Stimulated activated CD8-positive, alpha-beta memory T cell treated with anti-CD3 and anti-CD28 coated beads, Interleukin-15, amount 100 ng/mL, for 1 hour (primary cell): ENCODE measurements at regions not wholly inside any gene's neighbourhood (a gene's known extent, or its start where the extent isn't known, plus 50 kb on each side); places are given as distances from the start of the nearest gene placed in this dataset.
"Not testable (repeated sequence)": the region's sequence is repeated elsewhere in the genome, so short reads cannot be mapped to it uniquely, and the experiment has no call there.

ENCODE experiments used
- DNase-seq: peaks from one replicate; pipeline ENCODE4 v3.0.0-alpha.2; 2020; ENCODE audit warnings: low read depth

DNA sequence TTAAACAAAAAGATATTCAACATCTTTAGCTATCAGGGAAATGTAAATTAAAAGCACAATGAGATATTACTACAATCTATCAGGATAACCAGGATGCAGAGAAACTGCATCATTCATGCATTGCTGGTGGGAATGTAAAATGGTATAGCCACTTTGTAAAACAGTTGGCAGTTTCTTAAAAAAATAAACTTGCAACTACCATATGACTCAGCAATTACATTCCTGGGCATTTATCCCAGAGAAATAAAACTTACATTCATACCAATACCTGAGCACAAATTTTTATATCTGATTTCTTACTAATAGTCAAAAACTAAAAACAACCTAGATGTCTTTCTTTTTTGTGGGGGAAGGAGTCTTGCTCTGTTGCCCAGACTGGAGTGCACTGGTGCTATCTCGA lies 190.3 kb upstream of the TAB2 start:
- no peak for DNase-seq

DNA sequence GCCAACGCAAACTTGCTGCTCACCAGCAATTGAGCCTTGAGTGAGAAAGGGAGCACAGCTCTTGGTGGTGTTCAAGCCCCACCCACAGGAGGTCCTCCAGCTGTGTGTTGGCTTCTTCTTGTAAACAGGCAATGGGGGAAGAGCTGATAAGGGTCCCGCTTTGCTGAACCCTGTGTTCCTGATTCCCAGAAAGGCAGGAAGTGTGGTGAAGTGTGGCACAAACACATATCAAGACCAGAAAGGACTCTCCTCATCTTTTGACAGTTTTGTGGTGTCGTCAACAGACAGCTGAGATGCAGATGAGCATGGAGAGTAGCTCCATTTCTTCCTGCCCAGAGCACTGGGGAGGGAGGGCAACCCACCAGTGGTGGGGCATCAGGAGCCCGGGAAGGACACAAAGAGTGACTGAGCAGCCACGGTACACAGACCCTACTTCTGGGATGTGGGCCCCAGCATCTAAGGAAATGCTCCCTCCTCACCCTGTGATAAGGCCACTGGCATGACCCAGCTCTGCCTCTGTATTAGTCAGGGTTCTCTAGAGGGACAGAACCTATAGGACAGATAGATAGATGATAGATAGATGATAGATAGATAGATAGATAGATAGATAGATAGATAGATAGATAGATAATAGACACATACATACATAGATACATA lies 188.9 kb upstream of the TAB2 start:
- DNase-seq: no peak

DNA sequence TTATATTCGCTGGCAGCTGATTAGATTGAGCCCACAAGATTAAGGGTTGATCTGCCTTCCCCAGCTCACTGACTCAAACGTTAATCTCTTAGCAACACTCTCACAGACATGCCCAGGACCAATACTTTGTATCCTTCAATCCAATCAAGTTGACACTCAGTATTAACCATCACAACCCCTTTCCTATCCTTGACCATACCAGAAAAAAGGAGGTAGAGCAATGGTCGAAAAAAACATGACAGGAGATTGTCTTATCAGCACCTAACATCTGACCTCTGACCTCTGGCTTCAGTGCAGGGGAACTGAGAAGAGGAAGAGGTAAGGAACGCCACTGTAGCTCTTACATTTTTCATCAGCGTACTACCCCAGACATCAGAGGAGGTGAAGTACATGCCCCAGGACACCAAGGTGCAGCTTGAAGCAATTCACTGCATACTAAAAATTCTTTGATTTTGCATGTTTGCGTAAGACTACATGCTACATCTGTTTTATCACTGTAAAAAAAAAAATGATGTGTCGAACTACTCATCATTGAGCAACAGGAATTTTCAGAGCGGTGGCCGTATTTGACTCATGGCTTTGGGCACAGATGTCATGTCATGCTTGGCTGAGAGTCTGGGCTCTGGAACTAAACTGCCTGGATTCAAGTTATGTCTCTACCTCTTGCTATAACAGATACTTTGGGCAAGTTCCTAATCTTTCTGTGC lies 188.0 kb upstream of the TAB2 start:
- DNase-seq: no peak

DNA sequence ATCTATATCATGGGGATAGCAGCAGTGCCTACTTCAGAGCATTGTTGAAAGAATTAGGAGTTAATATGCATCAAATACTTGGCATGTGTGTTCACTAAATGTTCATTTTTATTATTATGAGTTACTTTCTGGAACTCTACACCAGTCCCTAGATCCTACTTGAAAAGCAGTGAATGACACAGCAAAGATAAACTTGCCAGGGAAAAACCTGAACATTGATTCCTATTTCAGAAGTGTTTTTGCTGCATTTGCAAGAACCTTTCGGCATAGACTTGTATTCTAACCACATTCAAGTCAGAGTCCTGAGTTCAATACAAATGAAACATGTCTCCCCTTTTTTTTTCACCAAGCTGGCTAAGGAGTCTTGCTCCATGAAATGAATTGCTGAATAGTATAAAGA lies 187.4 kb upstream of the TAB2 start:
- no peak for DNase-seq

DNA sequence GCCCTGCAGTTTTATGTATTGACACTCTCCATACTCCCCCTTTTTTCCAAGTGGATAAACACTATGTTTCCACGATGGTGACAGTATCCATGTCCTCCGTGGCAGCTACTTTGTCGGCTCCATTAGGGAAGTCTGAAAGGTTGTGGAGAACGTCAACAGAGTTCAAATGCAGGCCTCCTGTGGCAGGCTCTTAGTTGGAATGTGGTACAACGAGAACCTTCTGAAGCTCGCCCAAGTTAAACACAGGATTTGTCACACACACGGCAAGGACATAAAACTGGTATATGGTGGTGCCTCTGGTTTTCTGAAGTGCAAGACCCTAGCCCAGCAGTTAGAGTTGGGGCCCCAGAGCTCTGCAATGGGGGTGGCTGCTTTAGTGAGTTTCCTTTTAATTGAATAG lies 187.0 kb upstream of the TAB2 start:
- DNase-seq: no peak

DNA sequence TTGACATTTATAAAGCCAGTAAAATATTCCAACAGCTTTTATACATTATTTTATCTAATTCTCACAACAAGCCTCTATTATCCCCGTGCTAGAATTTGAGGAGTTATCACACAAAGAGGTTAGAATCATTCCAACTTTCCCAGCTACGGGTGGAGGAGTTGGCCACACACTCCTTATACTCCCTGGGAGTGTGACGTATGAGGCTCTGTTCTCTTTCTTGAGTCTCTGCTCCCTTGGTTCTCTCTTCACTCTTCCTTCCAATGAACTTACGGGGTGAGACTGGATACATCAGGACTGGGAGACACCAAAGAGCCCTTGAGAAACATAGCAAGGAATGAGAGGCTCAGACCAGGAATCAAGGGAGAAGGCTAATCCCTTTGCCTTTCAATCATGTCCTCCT lies 185.6 kb upstream of the TAB2 start:
- no peak for DNase-seq

DNA sequence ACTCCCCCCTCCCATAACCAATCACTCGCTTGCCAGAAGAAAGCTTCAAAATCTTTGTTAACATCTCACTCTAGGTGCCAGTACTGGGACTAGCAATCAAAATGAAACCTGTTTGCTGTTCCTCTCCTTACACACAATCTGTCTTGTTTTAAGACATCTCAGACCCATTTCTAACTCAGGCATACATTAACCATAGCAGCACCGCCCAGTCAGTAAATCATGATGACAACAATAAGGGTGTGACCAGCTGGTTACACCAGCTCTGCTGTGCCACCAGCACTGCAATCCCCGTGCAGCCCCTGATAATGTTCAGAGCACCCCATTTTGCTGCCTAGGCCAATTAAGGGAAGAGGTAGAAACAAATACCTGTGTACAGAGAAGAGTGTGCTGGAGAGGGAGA lies 185.2 kb upstream of the TAB2 start:
- no peak for DNase-seq

DNA sequence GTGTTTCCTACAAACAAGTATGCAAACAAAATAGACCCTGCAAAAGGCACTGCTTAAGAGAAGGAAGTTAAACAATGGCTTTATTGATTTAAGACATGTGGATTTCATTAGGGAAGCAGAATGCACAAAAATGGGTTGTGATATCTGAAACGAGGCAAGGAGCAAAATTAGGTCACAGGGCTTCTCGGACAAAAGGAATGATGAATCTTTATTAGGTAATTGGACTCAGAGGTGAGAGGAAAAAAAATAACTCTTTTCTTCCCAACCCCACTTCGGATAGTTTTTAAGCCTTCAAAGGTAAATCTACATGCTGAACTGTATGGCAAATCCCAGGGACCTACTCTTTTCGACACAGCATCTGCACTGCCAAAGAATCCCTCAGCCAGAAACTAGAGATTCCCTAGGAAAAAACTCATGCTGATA lies 183.0 kb upstream of the TAB2 start:
- no peak for DNase-seq

DNA sequence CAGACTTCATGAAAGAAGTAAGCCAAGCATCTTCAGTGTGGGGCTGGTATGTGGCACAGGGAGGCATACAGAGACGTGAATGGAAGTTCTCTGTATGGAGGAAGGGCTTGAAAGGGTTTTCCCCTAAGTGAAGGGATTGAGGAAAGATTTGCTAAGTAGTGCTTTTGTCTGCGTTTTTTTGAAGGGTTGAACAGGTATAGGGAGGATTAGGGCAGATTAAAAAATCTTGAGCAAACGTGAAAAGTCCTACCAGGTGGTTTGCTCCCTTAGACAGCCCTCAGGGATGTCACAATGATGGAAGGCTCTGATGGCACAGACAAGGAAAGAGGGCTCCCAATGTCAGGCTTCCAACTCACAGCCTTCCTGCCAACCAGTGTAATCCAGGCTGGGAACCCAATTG lies 181.7 kb upstream of the TAB2 start:
- DNase-seq: no peak

DNA sequence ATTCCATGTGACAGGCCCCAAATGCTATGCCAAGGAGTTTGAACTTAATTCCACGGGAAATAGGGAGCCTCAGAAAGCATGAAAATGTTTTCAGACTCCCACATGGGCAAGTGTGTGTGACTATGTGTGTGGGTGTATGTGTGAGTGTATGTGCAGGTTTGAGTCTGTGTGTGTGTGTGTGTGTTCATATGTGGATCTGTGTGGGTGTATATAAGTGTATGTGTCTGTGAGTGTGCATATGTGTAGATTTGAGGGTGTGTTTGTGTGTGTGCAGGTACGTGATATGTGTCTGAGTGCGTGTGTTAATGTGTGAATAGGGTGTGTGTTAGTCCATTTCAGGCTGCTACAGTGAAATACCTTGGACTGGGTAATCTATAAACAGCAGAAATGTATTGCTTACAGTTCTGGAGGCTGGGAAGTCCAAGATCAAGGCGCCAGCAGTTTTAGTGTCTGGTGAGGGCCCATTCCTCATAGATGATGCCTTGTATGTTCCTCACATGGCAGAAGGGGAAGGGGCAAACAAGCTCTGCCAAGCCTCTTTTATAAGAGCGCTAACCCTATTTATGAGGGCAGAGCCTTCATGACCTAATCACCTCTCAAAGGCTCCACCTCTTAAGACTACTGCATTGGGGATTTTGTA lies 181.1 kb upstream of the TAB2 start:
- DNase-seq: no peak

DNA sequence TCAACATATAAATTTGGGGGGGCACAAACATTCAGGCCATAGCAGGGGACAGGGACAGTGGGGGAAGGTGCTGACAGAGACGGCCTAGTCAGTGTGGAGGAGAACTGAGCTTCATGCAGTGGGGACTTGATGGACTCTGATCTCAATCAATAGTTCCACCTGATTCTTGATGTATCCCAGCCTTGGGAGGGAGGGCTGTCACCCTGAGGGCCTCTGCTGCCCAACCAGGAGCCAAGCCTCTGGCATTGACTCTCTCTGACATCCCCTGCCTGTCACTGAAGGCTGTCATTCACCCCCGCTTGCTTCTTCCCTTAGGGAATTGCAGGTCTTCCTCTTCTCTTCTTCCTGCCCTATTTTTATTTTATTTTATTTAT lies 180.6 kb upstream of the TAB2 start:
- DNase-seq: no peak

DNA sequence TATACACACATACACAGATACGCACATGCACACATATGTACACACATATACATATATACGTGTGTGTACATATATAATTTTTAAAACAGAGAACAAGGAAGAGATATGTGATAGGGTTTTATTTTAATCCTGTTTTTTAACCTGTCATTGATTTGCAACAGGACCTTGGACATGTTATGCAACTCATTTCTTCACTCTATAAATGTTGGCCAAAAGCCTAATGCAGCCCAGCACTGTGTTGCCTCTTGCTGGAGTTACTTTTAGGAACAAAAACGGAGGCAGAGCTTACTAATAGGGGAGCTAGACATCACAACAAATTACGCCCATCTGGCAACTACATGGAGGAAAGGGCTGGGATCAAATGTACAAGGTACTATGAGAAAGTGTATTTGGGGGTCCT lies 179.9 kb upstream of the TAB2 start:
- no peak for DNase-seq

DNA sequence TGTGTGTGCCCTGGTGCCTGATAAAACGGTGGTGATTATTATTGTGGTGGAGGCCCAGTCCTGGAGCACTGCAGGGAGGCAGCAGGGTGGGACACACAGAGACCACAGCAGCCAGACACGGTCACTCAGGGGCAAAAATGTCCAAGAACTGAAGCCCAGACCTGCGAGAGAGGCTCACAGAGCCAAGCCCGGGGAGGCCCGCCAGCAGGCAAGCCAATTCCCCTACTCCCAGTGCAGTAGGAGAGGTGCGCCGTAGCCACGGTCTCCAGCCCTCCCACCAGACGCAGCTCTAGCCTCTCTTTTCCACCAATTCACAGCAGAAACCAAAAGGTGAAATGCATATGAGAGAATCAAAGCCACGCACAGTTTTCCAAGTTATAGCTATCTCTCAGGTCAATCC lies 179.4 kb upstream of the TAB2 start:
- no peak for DNase-seq

DNA sequence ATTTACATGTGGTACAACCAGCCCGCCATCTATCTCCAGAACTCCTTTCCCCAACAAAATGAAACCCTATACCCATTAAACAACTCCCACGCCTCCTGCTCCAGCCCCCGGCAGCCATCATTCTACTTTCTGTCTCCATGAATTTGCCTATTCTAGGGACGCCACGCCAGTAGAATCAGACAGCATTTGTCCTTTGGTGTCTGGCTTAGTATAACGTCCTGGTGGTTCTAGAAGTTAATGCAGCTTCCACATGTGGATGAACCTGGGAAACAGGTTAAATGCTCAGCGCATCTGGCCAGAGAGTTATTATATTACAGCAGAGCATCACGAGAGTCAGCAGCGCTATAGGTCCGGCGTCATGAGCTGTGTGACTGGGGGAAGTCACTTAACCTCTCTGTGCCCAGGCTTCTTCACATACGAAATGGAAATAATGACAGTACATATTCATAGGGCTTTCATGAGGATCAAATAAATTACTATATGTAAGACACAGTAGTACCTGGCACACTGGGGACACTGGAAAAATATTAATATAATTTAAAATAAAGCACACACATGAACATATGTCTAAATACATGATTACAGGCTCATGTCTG lies 178.7 kb upstream of the TAB2 start:
- no peak for DNase-seq

DNA sequence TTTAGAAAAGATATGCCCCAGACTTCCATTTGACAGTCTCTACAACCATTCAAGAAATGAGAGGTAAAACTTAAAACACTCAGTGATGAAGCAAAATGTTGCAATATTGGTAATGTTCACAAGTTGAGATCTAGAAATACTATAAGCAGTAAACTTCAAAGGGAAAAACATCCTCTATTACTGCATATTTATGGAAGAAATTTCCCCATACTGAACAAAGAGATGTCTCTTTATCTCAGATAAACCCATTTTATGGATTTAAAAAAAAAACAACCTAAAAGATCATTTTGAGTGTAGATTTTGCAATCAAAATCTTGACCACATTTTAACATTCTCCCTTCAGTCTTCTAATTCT lies 177.8 kb upstream of the TAB2 start:
- DNase-seq: no peak

DNA sequence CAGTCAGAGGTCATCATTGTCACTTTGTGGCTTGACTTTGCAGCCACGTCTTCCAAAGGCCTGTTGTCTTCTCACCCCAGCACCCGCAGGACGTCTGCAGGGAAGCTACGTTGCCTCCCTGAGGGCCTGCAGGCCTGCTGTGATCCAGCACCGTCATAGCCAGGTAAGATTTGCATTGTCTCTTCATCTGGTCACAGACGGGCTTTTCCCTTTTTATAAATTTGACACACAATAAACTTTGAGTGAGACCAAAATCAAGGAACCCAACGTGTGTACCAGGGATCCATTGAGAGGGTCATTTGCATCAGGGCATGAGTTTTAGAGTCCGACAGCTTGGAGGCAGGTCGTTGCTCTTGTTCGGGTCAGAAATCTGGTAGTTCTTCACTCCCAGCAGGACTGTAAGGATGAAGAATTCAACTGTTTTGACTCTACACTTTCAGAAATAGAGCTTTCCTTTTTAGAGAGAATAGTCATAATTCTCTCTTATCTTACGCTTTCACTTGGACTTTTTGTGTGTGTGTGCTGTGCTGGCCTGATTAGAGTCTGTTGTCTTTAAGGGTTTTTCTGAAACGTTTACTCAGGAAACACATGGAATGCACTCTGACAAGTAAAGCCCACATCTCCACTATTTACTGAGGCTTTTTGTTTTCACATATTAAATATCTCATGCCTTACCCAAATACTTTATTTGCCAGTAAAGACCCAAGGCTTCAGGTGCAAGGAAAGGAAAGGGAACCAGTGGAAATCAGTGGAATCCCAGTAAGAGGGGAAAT lies 177.2 kb upstream of the TAB2 start:
- DNase-seq: no peak

DNA sequence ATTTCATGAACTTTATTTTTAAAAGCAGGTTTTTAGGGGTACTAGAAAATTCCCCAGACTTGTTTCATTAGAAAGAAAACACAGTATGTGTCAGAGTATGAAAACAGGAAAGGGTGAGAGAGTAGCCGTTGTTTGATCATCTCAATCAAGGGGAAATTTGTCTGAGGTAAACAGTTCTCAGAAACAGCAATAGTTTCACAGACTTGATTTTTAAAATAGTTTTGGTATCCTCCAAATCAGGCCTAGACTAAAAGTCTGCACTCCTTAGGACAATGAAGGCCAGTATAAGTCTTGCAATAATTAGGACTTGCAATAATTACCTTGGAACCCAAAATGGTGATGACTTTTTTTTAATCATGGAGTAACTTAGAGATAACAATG lies 176.6 kb upstream of the TAB2 start:
- no peak for DNase-seq

DNA sequence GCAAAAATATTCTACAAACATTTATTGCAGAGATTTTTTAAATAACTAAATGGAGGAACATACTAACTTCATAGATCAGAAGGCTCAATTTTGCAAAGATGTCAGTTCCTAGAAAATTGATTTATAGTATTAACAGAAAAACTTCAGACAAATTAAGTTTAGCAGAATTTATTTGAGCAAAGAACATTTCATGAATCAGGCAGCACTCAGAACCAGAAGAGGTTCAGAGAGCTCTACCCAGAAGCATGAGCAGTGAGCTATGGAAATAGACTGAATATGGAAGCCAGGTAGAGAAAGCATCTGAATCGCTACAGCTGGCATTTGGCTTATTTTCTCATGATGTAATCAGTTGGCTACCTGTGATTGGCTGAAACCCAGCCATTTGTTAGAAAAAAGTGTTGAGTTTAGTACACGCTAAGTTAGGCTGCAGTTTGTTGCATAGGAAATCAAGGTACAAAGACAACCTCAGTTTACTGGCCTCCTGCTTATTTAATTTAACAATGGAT lies 174.5 kb upstream of the TAB2 start:
- DNase-seq: no peak

DNA sequence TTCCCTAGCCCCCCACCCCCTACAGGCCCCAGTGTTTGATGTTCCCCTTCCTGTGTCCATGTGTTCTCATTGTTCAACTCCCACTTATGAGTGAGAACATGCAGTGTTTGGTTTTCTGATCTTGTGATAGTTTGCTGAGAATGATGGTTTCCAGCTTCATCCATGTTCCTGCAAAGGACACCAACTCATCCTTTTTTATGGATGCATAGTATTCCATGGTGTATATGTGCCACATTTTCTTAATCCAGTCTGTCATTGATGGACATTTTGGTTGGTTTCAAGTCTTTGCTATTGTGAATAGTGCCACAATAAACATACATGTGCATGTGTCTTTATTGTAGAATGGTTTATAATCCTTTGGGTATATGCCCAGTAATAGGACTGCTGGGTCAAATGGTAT lies 171.7 kb upstream of the TAB2 start:
- not testable (repeated sequence) for DNase-seq

DNA sequence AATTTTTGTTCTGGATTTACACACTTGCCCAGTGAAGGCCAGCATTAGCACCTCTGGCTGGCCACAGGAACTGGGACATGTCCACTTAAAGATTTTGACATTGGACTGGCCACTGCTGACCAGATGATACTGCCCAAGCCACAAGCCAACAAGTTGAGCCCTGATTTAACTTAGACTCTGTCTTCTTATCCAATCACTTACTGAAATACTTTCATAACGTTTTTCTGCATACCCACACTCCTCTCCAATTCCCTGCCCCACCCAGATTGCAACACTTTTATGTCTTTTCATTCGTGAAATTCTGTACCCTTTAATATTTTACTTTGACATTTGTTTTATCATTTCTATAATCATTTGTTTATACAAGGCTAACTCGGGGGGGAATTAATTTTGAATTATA lies 170.3 kb upstream of the TAB2 start:
- no peak for DNase-seq

DNA sequence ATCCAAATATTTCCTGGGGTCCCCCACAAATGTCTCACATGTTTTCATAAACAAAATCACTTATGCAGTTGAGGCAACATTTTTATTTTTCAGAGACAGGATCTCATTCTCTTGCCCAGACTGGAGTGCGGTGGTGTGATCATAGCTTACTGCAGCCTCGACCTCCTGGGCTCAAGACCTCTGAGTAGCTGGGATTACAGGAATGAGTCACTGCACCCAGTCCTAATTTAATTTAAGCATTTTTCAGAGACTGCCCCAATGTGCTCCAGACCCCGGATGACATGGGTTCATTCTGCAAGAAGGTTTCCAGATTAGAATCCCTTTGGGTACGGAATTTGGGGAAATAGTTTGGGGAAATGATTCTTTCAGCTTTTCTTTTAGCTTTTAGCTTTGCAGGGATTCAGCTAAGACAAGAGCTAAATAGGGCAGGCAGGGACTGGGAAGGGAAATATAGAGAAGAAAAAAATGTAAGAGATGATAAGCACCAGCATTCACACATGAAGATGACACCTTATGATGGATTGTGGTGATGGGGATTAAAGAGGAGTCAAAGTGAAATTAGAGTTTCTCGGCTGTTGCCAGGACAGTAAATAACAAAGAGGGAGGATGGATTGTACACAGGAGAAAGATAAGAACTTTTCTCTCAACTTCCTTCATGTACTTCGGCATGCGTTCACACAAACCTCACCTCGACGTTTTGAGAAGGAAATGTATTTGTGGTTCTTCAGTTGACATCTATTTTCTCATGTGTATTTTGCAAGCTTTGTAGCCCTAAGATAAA lies 169.4 kb upstream of the TAB2 start:
- DNase-seq: no peak

DNA sequence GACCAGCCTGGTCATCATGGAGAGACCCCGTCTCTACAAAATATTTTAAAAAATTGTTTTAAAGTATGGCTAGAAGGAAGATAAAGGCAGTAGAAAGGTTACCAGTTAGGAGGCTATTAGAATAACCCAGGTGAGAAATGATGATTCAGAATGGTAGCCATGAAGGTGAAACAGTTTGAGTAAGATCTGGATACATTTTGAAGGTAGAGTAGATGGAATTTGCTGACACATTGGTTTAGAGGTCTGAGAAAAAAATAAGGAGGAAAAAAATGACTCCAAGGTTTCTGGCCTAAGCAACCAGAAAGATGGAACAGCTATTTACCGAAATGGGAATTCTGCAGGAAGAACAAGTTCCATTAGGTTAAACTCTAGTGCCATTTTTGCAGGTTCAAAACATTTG lies 167.9 kb upstream of the TAB2 start:
- DNase-seq: no peak
